Adrenal gland (tissue), 5 donors: ENCODE measurements at regions not wholly inside any gene's neighbourhood (a gene's known extent, or its start where the extent isn't known, plus 50 kb on each side); places are given as distances from the start of the nearest gene placed in this dataset.

Source experiments
- POLR2A ChIP-seq, 2 donors: fragments of 450-650 bp; IDR thresholded peaks; one replicate each; pipeline ENCODE4 v1.6.1; 2017; ENCODE audit warnings: antibody characterized with exemption in 2 of 2, mild to moderate bottlenecking in 2 of 2, moderate library complexity in 1 of 2
- TF ChIP-seq, protein P1 (sequence below), 6 experiments: fragments of 450-650 bp in 4 of 6; fragments of 200-600 bp in 2 of 6; sonication (generic) in 1 of 6; IDR thresholded peaks; 1 replicate in 5 of 6; 2 replicates in 1 of 6; pipeline versions ENCODE4 v1.5.1 to v1.8.0; 2016 to 2021; ENCODE audit warnings: antibody characterized with exemption in 6 of 6, mild to moderate bottlenecking in 2 of 6, moderate library complexity in 1 of 6
- donor health status: DM: no; HTN: no; CAD: no.

DNA sequence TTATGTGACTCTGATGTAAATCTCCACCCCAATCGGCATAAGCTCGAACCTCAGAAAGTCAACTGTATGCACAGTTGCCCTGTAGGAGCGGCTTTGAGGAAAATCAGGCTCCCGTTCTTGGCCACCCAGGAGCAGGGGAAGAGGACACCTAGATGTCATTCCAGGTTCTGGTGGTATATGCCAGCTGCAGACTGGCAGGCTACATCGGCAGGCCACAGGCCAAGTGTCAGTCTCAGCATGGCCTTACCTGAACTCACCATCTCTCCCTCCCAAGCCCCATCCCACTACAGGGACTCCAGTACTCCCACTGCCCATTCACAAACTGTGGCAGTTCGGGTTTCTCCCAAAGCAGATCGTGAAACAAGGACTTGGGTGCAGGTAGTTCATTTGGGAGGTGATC, 428.1 kb downstream of the BCOR start:
- TF ChIP-seq POLR2A (IDR thresholded peaks at IDR 0.05): no peak
- TF ChIP-seq, protein P1, sequence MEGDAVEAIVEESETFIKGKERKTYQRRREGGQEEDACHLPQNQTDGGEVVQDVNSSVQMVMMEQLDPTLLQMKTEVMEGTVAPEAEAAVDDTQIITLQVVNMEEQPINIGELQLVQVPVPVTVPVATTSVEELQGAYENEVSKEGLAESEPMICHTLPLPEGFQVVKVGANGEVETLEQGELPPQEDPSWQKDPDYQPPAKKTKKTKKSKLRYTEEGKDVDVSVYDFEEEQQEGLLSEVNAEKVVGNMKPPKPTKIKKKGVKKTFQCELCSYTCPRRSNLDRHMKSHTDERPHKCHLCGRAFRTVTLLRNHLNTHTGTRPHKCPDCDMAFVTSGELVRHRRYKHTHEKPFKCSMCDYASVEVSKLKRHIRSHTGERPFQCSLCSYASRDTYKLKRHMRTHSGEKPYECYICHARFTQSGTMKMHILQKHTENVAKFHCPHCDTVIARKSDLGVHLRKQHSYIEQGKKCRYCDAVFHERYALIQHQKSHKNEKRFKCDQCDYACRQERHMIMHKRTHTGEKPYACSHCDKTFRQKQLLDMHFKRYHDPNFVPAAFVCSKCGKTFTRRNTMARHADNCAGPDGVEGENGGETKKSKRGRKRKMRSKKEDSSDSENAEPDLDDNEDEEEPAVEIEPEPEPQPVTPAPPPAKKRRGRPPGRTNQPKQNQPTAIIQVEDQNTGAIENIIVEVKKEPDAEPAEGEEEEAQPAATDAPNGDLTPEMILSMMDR (IDR thresholded peaks at IDR 0.05): no peak
